ENCODE measurements at regions not wholly inside any gene's neighbourhood (a gene's known extent, or its start where the extent isn't known, plus 50 kb on each side); places are given as distances from the start of the nearest gene placed in this dataset.

DNA sequence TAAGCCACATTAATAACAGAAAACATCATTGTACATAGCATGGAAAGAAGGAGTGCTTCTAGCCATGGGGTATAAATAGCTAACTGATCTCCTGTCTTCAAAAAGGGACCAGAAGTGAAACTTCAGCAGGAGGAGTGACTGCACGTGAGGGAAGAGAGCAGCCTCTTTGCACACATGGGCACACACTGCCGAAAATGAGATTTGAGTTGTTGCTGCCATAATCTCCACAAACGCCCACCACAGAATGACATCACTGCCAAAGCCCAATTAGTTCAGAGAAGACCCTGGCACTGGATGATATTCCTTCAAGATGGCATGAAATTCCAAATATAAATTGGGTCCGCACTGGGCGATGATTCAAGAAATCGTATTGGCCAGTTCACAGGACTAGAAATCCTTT, 238.9 kb upstream of the NR4A3 start:
- no peak for DNase-seq
- CTCF ChIA-PET, result no interaction called here
- no peak overlapping the region for H3K27ac Mint-ChIP-seq

DNA sequence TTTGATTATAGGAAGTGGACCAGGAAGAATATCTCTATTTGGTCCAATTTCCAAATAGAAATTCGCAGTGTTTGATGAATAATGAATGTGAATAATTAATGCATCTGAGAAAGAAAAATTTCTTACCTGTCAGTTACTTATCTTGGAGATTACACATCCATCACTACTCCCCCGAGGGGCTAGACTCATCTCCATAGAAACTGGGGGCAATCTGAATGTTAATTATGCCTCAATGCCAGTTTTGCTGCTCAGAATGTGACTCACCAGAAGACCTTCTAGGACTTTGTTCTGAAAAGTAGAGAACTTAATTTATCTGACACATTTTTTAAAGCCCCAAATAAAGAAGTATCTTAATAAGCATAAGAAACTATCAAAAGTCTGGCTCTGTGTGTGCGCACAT, 233.4 kb upstream of the NR4A3 start:
- H3K27ac Mint-ChIP-seq, result no peak overlapping the region
- CTCF ChIA-PET, result no interaction called here
- H3K9me3 Mint-ChIP-seq, result no peaks in the 10 kb centered on the region
- peaks cover 28% of the 10 kb centered on the region for H3K4me1 Mint-ChIP-seq
- DNase-seq, result no peak
- intact Hi-C loops (cut with micrococcal nuclease), result no loop called here
- no peaks in the 10 kb centered on the region for H3K27me3 Mint-ChIP-seq
- ATAC-seq (ENCODE audit: low read depth), result no peak
- POLR2A ChIA-PET, result no interaction called here
- no peak overlapping the region for H3K4me3 Mint-ChIP-seq
- H3K36me3 Mint-ChIP-seq (ENCODE audit: low read depth), result no peaks in the 10 kb centered on the region
- TF ChIP-seq, protein P1, sequence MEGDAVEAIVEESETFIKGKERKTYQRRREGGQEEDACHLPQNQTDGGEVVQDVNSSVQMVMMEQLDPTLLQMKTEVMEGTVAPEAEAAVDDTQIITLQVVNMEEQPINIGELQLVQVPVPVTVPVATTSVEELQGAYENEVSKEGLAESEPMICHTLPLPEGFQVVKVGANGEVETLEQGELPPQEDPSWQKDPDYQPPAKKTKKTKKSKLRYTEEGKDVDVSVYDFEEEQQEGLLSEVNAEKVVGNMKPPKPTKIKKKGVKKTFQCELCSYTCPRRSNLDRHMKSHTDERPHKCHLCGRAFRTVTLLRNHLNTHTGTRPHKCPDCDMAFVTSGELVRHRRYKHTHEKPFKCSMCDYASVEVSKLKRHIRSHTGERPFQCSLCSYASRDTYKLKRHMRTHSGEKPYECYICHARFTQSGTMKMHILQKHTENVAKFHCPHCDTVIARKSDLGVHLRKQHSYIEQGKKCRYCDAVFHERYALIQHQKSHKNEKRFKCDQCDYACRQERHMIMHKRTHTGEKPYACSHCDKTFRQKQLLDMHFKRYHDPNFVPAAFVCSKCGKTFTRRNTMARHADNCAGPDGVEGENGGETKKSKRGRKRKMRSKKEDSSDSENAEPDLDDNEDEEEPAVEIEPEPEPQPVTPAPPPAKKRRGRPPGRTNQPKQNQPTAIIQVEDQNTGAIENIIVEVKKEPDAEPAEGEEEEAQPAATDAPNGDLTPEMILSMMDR (IDR thresholded peaks at IDR 0.05), result no peak

More for the DNA sequence above, 238.9 kb upstream of the NR4A3 start:
- Mint-ChIP-seq H3K9me3 (no peaks in the 10 kb centered on the region), H3K4me1 (peaks cover 16% of the 10 kb centered on the region), H3K36me3 (ENCODE audit: low read depth) (no peaks in the 10 kb centered on the region), H3K4me3 (no peak overlapping the region), H3K27me3 (no peaks in the 10 kb centered on the region)
- intact Hi-C loops (cut with micrococcal nuclease), result no loop called here
- TF ChIP-seq, protein P1 (IDR thresholded peaks at IDR 0.05), result no peak
- POLR2A ChIA-PET, result no interaction called here
- ATAC-seq (ENCODE audit: low read depth), result peak; percentile 34

DNA sequence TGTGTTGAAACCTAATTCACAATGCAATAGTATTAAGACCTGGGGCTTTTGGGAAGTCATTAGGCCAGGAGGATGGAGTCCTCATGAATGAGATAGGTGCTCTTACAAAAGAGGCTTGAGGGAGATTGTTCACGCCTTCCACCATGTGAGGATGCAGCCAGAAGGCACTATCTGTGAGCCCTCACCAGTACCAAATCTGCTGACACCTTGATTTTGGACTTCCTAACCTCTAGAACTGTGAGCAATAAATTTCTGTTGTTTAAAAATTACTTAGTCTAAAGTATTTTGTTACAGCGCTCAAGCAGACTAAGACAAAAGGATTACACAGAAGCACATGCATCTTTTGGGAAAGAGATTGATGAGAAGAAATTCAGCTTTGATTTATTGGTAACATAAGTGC, 232.9 kb upstream of the NR4A3 start:
- no peak for ATAC-seq (ENCODE audit: low read depth)
- ChIA-PET POLR2A (no interaction called here), CTCF (no interaction called here)
- Mint-ChIP-seq H3K9me3 (no peaks in the 10 kb centered on the region), H3K36me3 (ENCODE audit: low read depth) (no peaks in the 10 kb centered on the region), H3K27ac (no peak overlapping the region), H3K4me3 (no peak overlapping the region), H3K27me3 (no peaks in the 10 kb centered on the region), H3K4me1 (peaks cover 32% of the 10 kb centered on the region)
- no peak for DNase-seq
- TF ChIP-seq, protein P1 (IDR thresholded peaks at IDR 0.05), result no peak
- intact Hi-C loops (cut with micrococcal nuclease), result no loop called here

DNA sequence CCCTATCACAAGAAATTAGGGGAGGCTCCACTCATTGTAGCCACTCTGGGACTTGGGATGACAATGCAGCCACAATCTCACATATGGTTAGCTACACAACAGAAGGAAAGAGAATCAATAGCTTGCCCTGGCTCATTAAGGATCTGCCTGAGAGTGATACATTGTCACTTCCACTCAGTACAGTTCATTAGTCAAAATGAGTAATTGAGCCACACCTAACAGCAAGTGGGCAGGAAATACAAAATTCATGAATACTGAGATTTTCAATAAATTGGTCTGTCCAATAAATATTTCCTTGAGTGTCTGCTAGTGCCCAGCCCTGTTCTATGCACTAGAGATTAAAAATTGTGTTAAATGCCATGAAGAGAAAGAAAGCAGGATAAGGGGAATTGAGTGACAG, 231.3 kb upstream of the NR4A3 start:
- DNase-seq (no peak), ATAC-seq (ENCODE audit: low read depth) (no peak)
- Mint-ChIP-seq H3K4me3 (peak overlapping the region; percentile 60), H3K27me3 (no peaks in the 10 kb centered on the region), H3K36me3 (ENCODE audit: low read depth) (no peaks in the 10 kb centered on the region), H3K9me3 (no peaks in the 10 kb centered on the region), H3K4me1 (peaks cover 46% of the 10 kb centered on the region), H3K27ac (peak overlapping the region; percentile 85)
- TF ChIP-seq, protein P1 (IDR thresholded peaks at IDR 0.05), result no peak
- intact Hi-C loops (cut with micrococcal nuclease), result loop anchor here (5.0 kb wide), 1 partner anchor 78 kb away; no protein-coding TSS in a partner anchor
- POLR2A ChIA-PET, result no interaction called here
- CTCF ChIA-PET, result no interaction called here

DNA sequence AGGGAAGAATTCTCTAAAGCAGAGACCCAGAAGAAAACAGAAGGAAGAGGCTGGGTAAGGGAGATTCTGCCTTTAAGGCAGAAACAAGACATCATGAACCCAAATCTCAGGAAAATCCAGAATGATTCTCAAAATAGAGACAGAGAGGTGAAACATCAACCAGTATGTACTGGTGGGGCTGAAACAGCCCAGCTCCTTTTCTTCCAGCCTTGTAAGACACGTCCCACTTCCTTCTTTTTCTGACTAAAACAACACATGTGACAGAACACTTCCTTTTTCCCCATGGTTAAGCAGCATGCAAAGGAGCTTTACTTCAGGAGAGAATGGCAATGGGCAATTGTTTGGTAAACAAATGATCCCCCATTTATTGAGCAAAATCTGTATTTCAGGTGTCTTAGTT, 230.8 kb upstream of the NR4A3 start:
- Mint-ChIP-seq H3K4me3 (peak overlapping the region; percentile 60), H3K36me3 (ENCODE audit: low read depth) (no peaks in the 10 kb centered on the region), H3K4me1 (peaks cover 50% of the 10 kb centered on the region), H3K27me3 (no peaks in the 10 kb centered on the region), H3K27ac (peak overlapping the region; percentile 85), H3K9me3 (no peaks in the 10 kb centered on the region)
- ChIA-PET CTCF (no interaction called here), POLR2A (no interaction called here)
- ATAC-seq (ENCODE audit: low read depth) (peak; percentile 22), DNase-seq (no peak)
- intact Hi-C loops (cut with micrococcal nuclease), result loop anchor here (5.0 kb wide), 1 partner anchor 79 kb away; no protein-coding TSS in a partner anchor
- TF ChIP-seq, protein P1 (IDR thresholded peaks at IDR 0.05), result no peak

Measured in activated B cell treated with CpG ODN at 0.5 μM for 24 hours (primary cell).